KMS-11 (cell line): ENCODE measurements at regions not wholly inside any gene's neighbourhood (a gene's known extent, or its start where the extent isn't known, plus 50 kb on each side); places are given as distances from the start of the nearest gene placed in this dataset.

Experiments
- H2AFZ ChIP-seq: fragments of 200-600 bp; sonication (generic); 2 replicates; pipeline ENCODE4 v1.6.1; 2016; ENCODE audit warnings: antibody characterized with exemption, mixed run types, low read depth
- H3K27ac ChIP-seq: fragments of 200-600 bp; sonication (generic); 2 replicates; pipeline ENCODE4 v1.6.1; 2016; ENCODE audit warnings: mild to moderate bottlenecking, mixed run types
- H3K27me3 ChIP-seq: fragments of 200-600 bp; sonication (generic); 2 replicates; pipeline ENCODE4 v1.6.1; 2017; ENCODE audit warnings: mild to moderate bottlenecking, low read depth, mixed run types, moderate library complexity; ENCODE audit not compliant: insufficient read depth
- H3K36me3 ChIP-seq: fragments of 200-600 bp; sonication (generic); 2 replicates; pipeline ENCODE4 v1.6.1; 2017; ENCODE audit warnings: mild to moderate bottlenecking, mixed run types; ENCODE audit not compliant: insufficient read depth
- H3K4me1 ChIP-seq: fragments of 200-600 bp; sonication (generic); 2 replicates; pipeline ENCODE4 v1.6.1; 2016; ENCODE audit warnings: mild to moderate bottlenecking, low read depth, mixed run types; ENCODE audit not compliant: poor library complexity, severe bottlenecking
- H3K4me2 ChIP-seq: fragments of 200-600 bp; sonication (generic); 2 replicates; pipeline ENCODE4 v1.7.0; 2016; ENCODE audit warnings: mild to moderate bottlenecking, mixed run types
- H3K4me3 ChIP-seq: fragments of 200-600 bp; sonication (generic); IDR thresholded peaks from 2 replicates; pipeline ENCODE4 v1.6.1; 2017; ENCODE audit warnings: low read depth, low read length, mixed read lengths; ENCODE audit not compliant: insufficient read depth
- H3K79me2 ChIP-seq: fragments of 200-600 bp; sonication (generic); 2 replicates; pipeline ENCODE4 v1.6.1; 2016; ENCODE audit warnings: low read depth, mixed run types; ENCODE audit not compliant: insufficient read depth
- H3K9ac ChIP-seq: fragments of 200-600 bp; sonication (generic); 2 replicates; pipeline ENCODE4 v1.6.1; 2016; ENCODE audit warnings: mild to moderate bottlenecking, mixed run types
- H4K20me1 ChIP-seq: fragments of 200-600 bp; sonication (generic); 2 replicates; pipeline ENCODE4 v1.6.1; 2016; ENCODE audit warnings: mild to moderate bottlenecking, mixed run types; ENCODE audit not compliant: insufficient read depth
- CTCF ChIP-seq: fragments of 200-600 bp; sonication (generic); conservative IDR thresholded peaks from 2 replicates; pipeline ENCODE4 v1.6.1; 2017; ENCODE audit warnings: low read depth, mild to moderate bottlenecking, antibody characterized with exemption, low read length, moderate library complexity, mixed read lengths

- Histone ChIP-seq H3K9ac (no peak overlapping the region), H3K79me2 (no peaks in the 10 kb centered on the region), H3K36me3 (no peaks in the 10 kb centered on the region), H2AFZ (no peak overlapping the region), H3K27me3 (no peaks in the 10 kb centered on the region), H3K4me1 (peaks cover 19% of the 10 kb centered on the region), H3K27ac (no peak overlapping the region), H4K20me1 (no peaks in the 10 kb centered on the region), H3K4me2 (no peak overlapping the region), H3K4me3 (no peak overlapping the region)
- TF ChIP-seq CTCF, result no peak
These were observed 55.0 kb upstream of the RASGEF1B start for GRCh38 chr4:81526706-81527105.

DNA sequence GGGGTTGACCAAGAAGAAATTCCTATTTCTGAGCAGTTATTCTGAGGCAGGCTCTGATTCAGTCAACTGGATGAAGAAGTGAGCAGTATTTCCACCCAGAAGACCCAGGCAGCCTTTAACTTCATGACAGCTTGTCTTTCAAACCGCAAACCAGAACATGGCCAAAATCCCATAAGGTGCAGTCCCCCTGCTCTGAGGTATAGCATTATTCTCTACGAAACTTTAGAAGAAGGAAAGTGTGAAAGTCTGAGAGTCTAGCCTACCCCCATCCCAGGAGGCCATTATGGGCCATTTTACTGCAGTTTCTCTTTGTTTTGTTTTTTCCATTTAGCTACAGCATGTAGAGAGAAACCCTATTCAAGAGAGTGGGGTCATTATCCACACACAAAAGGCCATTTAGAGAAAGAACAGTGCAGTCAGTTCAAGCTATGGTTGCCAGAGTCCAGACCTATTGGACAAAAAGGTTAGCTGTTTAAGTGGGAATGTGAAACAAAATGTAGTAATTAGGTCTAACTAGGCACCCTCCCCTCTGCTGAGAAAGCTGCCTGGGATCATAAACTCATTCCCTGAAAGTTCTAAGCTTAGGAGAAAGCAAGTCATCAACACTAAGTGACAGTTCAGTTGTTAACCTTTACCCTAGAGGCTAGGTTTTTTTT, 52.1 kb upstream of the RASGEF1B start:
- H3K4me3 ChIP-seq, result no peak overlapping the region
- H3K79me2 ChIP-seq, result no peaks in the 10 kb centered on the region
- no peaks in the 10 kb centered on the region for H4K20me1 ChIP-seq
- no peak for TF ChIP-seq CTCF
- H3K36me3 ChIP-seq, result no peaks in the 10 kb centered on the region
- no peak overlapping the region for H3K9ac ChIP-seq
- no peaks in the 10 kb centered on the region for H3K27me3 ChIP-seq
- no peak overlapping the region for H3K27ac ChIP-seq
- H2AFZ ChIP-seq, result no peak overlapping the region
- peaks cover 48% of the 10 kb centered on the region for H3K4me1 ChIP-seq
- peak overlapping the region; percentile 3; the same call in 1 of the 2 replicates for H3K4me2 ChIP-seq

GRCh38 chr4:81522711-81523110, 51.0 kb upstream of the RASGEF1B start:
- Histone ChIP-seq H3K4me3 (no peak overlapping the region), H3K9ac (no peak overlapping the region), H4K20me1 (no peaks in the 10 kb centered on the region), H3K79me2 (no peaks in the 10 kb centered on the region), H3K4me2 (no peak overlapping the region), H2AFZ (no peak overlapping the region), H3K4me1 (peaks cover 59% of the 10 kb centered on the region), H3K36me3 (no peaks in the 10 kb centered on the region), H3K27me3 (no peaks in the 10 kb centered on the region), H3K27ac (no peak overlapping the region)
- TF ChIP-seq CTCF, result no peak

DNA sequence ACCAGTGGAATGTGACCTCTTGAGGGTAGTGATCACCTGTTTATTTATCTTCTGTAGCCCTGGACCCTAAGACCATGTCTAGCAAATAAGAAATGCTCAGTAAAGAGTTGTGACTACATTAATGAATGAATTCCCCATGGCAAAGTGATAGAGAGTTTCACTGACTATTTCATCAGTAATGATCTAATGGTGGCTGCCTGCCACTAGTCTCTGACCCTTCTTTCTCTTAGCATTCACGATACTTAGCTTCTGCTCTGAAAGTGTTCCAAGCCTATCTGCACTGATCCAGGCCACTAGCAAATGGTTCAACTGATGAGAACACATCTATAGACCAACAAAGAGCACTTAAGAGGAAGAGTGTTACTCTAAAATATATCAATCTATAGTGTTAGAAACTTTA, 50.0 kb upstream of the RASGEF1B start:
- no peak overlapping the region for H3K4me2 ChIP-seq
- no peak overlapping the region for H3K9ac ChIP-seq
- no peaks in the 10 kb centered on the region for H3K27me3 ChIP-seq
- TF ChIP-seq CTCF, result no peak
- H4K20me1 ChIP-seq, result no peaks in the 10 kb centered on the region
- no peaks in the 10 kb centered on the region for H3K79me2 ChIP-seq
- H3K36me3 ChIP-seq, result no peaks in the 10 kb centered on the region
- no peak overlapping the region for H3K27ac ChIP-seq
- no peak overlapping the region for H3K4me3 ChIP-seq
- H2AFZ ChIP-seq, result no peak overlapping the region
- H3K4me1 ChIP-seq, result peaks cover 65% of the 10 kb centered on the region
